HepG2 (cell line): ENCODE measurements at regions not wholly inside any gene's neighbourhood (a gene's known extent, or its start where the extent isn't known, plus 50 kb on each side); places are given as distances from the start of the nearest gene placed in this dataset.

Experiments
- FOSL2 ChIP-seq: sonication (generic); formaldehyde crosslinking; IDR thresholded peaks from 2 replicates; pipeline ENCODE4 v1.4.0; 2020; ENCODE audit warnings: missing genetic modification reagents
- GABPB1 ChIP-seq: IDR thresholded peaks from 2 replicates; pipeline ENCODE4 v1.6.1; 2016; ENCODE audit warnings: mild to moderate bottlenecking, missing genetic modification reagents, moderate library complexity, missing compliant biosample characterization
- GATA4 ChIP-seq: sonication (generic); IDR thresholded peaks from 2 replicates; pipeline ENCODE4 v1.6.1; 2016; ENCODE audit warnings: antibody characterized with exemption, low read depth, borderline replicate concordance
- HDAC2 ChIP-seq: sonication (generic); formaldehyde crosslinking; IDR thresholded peaks from 2 replicates; pipeline ENCODE4 v1.4.0; 2020; ENCODE audit warnings: missing genetic modification reagents
- HMG20B ChIP-seq: conservative IDR thresholded peaks from 2 replicates; pipeline ENCODE4 v1.6.1; 2016; ENCODE audit warnings: missing genetic modification reagents, missing compliant biosample characterization
- IRF2 ChIP-seq: IDR thresholded peaks from 2 replicates; pipeline ENCODE4 v1.6.1; 2018; ENCODE audit warnings: missing genetic modification reagents, missing compliant biosample characterization
- MED1 ChIP-seq: sonication (generic); formaldehyde crosslinking; IDR thresholded peaks from 2 replicates; pipeline ENCODE4 v1.4.0; 2020; ENCODE audit warnings: missing genetic modification reagents
- MEIS2 ChIP-seq: sonication (generic); formaldehyde crosslinking; IDR thresholded peaks from 2 replicates; pipeline ENCODE4 v1.9.0; 2021; ENCODE audit warnings: mild to moderate bottlenecking, missing genetic modification reagents
- MIXL1 ChIP-seq: IDR thresholded peaks from 2 replicates; pipeline ENCODE4 v1.6.1; 2016
- MTF2 ChIP-seq: sonication (generic); formaldehyde crosslinking; IDR thresholded peaks from 2 replicates; pipeline ENCODE4 v1.5.0; 2020; ENCODE audit warnings: missing genetic modification reagents, borderline replicate concordance
- POGZ ChIP-seq: sonication (generic); formaldehyde crosslinking; IDR thresholded peaks from 2 replicates; pipeline ENCODE4 v1.4.0; 2020; ENCODE audit warnings: mild to moderate bottlenecking, missing genetic modification reagents
- RAD51 ChIP-seq: fragments of 450-650 bp; IDR thresholded peaks from 2 replicates; pipeline ENCODE4 v1.6.1; 2016; ENCODE audit warnings: borderline replicate concordance
- RBAK ChIP-seq: sonication (generic); formaldehyde crosslinking; IDR thresholded peaks from 2 replicates; pipeline ENCODE4 v1.5.1; 2020; ENCODE audit warnings: mild to moderate bottlenecking, missing genetic modification reagents
- SIX1 ChIP-seq: sonication (generic); formaldehyde crosslinking; IDR thresholded peaks from 2 replicates; pipeline ENCODE4 v1.4.0; 2020; ENCODE audit warnings: missing genetic modification reagents, borderline replicate concordance
- ZNF7 ChIP-seq: IDR thresholded peaks from 2 replicates; pipeline ENCODE4 v1.6.1; 2016; ENCODE audit warnings: missing biosample characterization, missing genetic modification reagents
- ZNF737 ChIP-seq: sonication (generic); formaldehyde crosslinking; IDR thresholded peaks from 2 replicates; pipeline ENCODE4 v1.5.0; 2020; ENCODE audit warnings: missing genetic modification reagents, mild to moderate bottlenecking, borderline replicate concordance
- ZNF772 ChIP-seq: sonication (generic); formaldehyde crosslinking; IDR thresholded peaks from 2 replicates; pipeline ENCODE4 v1.5.0; 2020; ENCODE audit warnings: mild to moderate bottlenecking, missing genetic modification reagents
- ZNF790 ChIP-seq: sonication (generic); formaldehyde crosslinking; IDR thresholded peaks from 2 replicates; pipeline ENCODE4 v1.8.0; 2022; ENCODE audit warnings: missing genetic modification reagents, mild to moderate bottlenecking, borderline replicate concordance
- TF ChIP-seq, protein P1 (sequence below): sonication (generic); formaldehyde crosslinking; IDR thresholded peaks from 2 replicates; pipeline ENCODE4 v1.5.0; 2020; ENCODE audit warnings: mild to moderate bottlenecking, missing genetic modification reagents, borderline replicate concordance
- TF ChIP-seq, protein P2 (sequence below): IDR thresholded peaks from 2 replicates; pipeline ENCODE4 v1.6.1; 2016; ENCODE audit warnings: missing genetic modification reagents, missing compliant biosample characterization
- TF ChIP-seq, protein P3 (sequence below): sonication (generic); formaldehyde crosslinking; IDR thresholded peaks from 2 replicates; pipeline ENCODE4 v1.5.1; 2020; ENCODE audit warnings: mild to moderate bottlenecking, missing genetic modification reagents, moderate library complexity
- TF ChIP-seq, protein P4 (sequence below): sonication (generic); formaldehyde crosslinking; IDR thresholded peaks from 2 replicates; pipeline ENCODE4 v1.4.0; 2020; ENCODE audit warnings: missing genetic modification reagents

DNA sequence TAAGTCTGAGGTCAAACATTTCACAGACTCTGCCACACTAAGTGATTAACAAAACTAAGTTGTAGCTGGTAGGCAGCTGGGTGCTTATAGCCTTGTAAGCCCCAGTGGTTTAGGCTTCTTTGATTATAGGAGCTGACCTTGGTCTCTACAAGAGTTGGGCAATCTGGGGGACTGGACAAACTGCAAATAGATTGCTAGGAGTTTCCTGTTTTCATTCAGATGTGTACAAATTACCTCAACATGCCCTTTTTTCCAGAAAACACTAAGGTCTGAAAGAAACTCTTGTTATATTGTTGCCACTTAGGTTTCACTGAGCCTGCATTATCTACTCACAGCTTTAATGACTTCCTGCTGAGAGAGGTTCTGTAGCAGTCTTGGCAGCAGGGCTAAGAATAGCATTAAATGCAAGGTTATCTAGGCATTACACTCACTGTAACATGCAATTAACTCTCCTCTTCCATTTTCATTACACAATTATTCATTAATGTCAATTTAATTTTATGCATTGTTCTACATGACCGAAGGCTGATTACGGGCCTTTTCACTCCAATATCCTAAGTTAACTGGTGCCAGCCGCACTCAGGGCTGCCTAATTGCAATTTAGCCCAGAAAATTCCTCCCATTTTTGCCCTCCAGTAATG, 314.0 kb downstream of the LMO4 start (continued):
- TF ChIP-seq, protein P1, sequence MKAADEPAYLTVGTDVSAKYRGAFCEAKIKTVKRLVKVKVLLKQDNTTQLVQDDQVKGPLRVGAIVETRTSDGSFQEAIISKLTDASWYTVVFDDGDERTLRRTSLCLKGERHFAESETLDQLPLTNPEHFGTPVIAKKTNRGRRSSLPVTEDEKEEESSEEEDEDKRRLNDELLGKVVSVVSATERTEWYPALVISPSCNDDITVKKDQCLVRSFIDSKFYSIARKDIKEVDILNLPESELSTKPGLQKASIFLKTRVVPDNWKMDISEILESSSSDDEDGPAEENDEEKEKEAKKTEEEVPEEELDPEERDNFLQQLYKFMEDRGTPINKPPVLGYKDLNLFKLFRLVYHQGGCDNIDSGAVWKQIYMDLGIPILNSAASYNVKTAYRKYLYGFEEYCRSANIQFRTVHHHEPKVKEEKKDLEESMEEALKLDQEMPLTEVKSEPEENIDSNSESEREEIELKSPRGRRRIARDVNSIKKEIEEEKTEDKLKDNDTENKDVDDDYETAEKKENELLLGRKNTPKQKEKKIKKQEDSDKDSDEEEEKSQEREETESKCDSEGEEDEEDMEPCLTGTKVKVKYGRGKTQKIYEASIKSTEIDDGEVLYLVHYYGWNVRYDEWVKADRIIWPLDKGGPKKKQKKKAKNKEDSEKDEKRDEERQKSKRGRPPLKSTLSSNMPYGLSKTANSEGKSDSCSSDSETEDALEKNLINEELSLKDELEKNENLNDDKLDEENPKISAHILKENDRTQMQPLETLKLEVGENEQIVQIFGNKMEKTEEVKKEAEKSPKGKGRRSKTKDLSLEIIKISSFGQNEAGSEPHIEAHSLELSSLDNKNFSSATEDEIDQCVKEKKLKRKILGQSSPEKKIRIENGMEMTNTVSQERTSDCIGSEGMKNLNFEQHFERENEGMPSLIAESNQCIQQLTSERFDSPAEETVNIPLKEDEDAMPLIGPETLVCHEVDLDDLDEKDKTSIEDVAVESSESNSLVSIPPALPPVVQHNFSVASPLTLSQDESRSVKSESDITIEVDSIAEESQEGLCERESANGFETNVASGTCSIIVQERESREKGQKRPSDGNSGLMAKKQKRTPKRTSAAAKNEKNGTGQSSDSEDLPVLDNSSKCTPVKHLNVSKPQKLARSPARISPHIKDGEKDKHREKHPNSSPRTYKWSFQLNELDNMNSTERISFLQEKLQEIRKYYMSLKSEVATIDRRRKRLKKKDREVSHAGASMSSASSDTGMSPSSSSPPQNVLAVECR (CRISPR knock-in tag): no peak
- TF ChIP-seq ZNF737 (CRISPR knock-in tag) (no peak), ZNF772 (CRISPR knock-in tag) (peak; percentile 44; the same call in 1 of the 2 replicates), GATA4 (peak; percentile 87; the same call in 1 of the 2 replicates), GABPB1 (peak; percentile 51; the same call in 1 of the 2 replicates), RAD51 (no peak), MIXL1 (CRISPR knock-in tag) (peak; percentile 90), ZNF7 (CRISPR knock-in tag) (peak; percentile 98), IRF2 (CRISPR knock-in tag) (peak; percentile 46; the same call in 1 of the 2 replicates), SIX1 (CRISPR knock-in tag) (peak; percentile 62; the same call in 1 of the 2 replicates), HMG20B (CRISPR knock-in tag) (peak; percentile 66; the same call in 1 of the 2 replicates), ZNF790 (no peak), RBAK (CRISPR knock-in tag) (0 out of 2 replicates have a peak, but pooled peaks have one; percentile 30), HDAC2 (peak; percentile 78), MTF2 (CRISPR knock-in tag) (no peak), FOSL2 (CRISPR knock-in tag) (peak; percentile 67), MEIS2 (CRISPR knock-in tag) (0 out of 2 replicates have a peak, but pooled peaks have one; percentile 53), POGZ (CRISPR knock-in tag) (peak; percentile 79), MED1 (CRISPR knock-in tag) (peak; percentile 96)
- TF ChIP-seq, protein P2, sequence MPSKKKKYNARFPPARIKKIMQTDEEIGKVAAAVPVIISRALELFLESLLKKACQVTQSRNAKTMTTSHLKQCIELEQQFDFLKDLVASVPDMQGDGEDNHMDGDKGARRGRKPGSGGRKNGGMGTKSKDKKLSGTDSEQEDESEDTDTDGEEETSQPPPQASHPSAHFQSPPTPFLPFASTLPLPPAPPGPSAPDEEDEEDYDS (CRISPR knock-in tag): no peak
- TF ChIP-seq, protein P3, sequence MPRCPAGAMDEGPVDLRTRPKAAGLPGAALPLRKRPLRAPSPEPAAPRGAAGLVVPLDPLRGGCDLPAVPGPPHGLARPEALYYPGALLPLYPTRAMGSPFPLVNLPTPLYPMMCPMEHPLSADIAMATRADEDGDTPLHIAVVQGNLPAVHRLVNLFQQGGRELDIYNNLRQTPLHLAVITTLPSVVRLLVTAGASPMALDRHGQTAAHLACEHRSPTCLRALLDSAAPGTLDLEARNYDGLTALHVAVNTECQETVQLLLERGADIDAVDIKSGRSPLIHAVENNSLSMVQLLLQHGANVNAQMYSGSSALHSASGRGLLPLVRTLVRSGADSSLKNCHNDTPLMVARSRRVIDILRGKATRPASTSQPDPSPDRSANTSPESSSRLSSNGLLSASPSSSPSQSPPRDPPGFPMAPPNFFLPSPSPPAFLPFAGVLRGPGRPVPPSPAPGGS (CRISPR knock-in tag): no peak
- TF ChIP-seq, protein P4, sequence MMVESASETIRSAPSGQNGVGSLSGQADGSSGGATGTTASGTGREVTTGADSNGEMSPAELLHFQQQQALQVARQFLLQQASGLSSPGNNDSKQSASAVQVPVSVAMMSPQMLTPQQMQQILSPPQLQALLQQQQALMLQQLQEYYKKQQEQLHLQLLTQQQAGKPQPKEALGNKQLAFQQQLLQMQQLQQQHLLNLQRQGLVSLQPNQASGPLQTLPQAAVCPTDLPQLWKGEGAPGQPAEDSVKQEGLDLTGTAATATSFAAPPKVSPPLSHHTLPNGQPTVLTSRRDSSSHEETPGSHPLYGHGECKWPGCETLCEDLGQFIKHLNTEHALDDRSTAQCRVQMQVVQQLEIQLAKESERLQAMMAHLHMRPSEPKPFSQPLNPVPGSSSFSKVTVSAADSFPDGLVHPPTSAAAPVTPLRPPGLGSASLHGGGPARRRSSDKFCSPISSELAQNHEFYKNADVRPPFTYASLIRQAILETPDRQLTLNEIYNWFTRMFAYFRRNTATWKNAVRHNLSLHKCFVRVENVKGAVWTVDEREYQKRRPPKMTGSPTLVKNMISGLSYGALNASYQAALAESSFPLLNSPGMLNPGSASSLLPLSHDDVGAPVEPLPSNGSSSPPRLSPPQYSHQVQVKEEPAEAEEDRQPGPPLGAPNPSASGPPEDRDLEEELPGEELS: peak; percentile 98
